Fibroblast of lung (primary cell): ENCODE measurements at regions not wholly inside any gene's neighbourhood (a gene's known extent, or its start where the extent isn't known, plus 50 kb on each side); places are given as distances from the start of the nearest gene placed in this dataset.

Experiments
- EZH2 ChIP-seq: IDR thresholded peaks from 2 replicates; pipeline ENCODE4 v1.5.1; 2012; ENCODE audit warnings: low read length, control low read depth, mild to moderate bottlenecking; ENCODE audit errors: missing control alignments
- TF ChIP-seq, protein P1 (sequence below), 2 donors: IDR thresholded peaks in 1 of 2; conservative IDR thresholded peaks in 1 of 2; 1 replicate in 1 of 2; 2 replicates in 1 of 2; pipeline ENCODE4 v1.5.1; 2011 to 2012; ENCODE audit warnings: low read length in 2 of 2, control low read depth in 1 of 2, inconsistent platforms in 1 of 2, low read depth in 1 of 2, mild to moderate bottlenecking in 1 of 2

GRCh38 chr12:45522227-45522626 is 207.3 kb upstream of the ARID2 start:
- TF ChIP-seq, protein P1, sequence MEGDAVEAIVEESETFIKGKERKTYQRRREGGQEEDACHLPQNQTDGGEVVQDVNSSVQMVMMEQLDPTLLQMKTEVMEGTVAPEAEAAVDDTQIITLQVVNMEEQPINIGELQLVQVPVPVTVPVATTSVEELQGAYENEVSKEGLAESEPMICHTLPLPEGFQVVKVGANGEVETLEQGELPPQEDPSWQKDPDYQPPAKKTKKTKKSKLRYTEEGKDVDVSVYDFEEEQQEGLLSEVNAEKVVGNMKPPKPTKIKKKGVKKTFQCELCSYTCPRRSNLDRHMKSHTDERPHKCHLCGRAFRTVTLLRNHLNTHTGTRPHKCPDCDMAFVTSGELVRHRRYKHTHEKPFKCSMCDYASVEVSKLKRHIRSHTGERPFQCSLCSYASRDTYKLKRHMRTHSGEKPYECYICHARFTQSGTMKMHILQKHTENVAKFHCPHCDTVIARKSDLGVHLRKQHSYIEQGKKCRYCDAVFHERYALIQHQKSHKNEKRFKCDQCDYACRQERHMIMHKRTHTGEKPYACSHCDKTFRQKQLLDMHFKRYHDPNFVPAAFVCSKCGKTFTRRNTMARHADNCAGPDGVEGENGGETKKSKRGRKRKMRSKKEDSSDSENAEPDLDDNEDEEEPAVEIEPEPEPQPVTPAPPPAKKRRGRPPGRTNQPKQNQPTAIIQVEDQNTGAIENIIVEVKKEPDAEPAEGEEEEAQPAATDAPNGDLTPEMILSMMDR (conservative IDR thresholded peaks at IDR 0.05 in 1 of 2, IDR thresholded peaks at IDR 0.05 in 1 of 2; ENCODE audit: low read depth in 1 of 2, low read length in 2 of 2) = no peak
- TF ChIP-seq EZH2 = no peak
